Gastrocnemius medialis (tissue), 4 donors: ENCODE measurements at regions not wholly inside any gene's neighbourhood (a gene's known extent, or its start where the extent isn't known, plus 50 kb on each side); places are given as distances from the start of the nearest gene placed in this dataset.

ENCODE experiments used
- ATAC-seq, 2 donors: fragments of 150-250 bp; one replicate each; pipeline ENCODE4 v1.9.1; 2016
- DNase-seq, 2 donors: peaks; one replicate each; pipeline ENCODE4 v3.0.0-alpha.2; 2019
- H3K27ac ChIP-seq, 4 donors: fragments of 200-600 bp; sonication (generic); 1 replicate in 1 of 4; 2 replicates in 3 of 4; pipeline ENCODE4 v1.5.1; 2016 to 2018; ENCODE audit warnings: mild to moderate bottlenecking in 2 of 4, moderate library complexity in 1 of 4
- H3K27me3 ChIP-seq, 3 donors: fragments of 200-600 bp; sonication (generic) in 2 of 3; 1 replicate in 1 of 3; 2 replicates in 2 of 3; pipeline versions ENCODE4 v1.5.1 to v1.6.0; 2016 to 2019; ENCODE audit warnings: mild to moderate bottlenecking in 1 of 3, moderate library complexity in 1 of 3
- H3K36me3 ChIP-seq, 2 donors: fragments of 200-600 bp; sonication (generic) in 1 of 2; one replicate each; pipeline ENCODE4 v1.5.1; 2017 to 2018
- H3K4me1 ChIP-seq, 2 donors: fragments of 200-600 bp; sonication (generic) in 1 of 2; one replicate each; pipeline ENCODE4 v1.5.1; 2016 to 2017; ENCODE audit warnings: mild to moderate bottlenecking in 2 of 2
- H3K4me3 ChIP-seq, 4 donors: fragments of 200-600 bp; sonication (generic) in 3 of 4; 1 replicate in 1 of 4; 2 replicates in 3 of 4; pipeline ENCODE4 v1.5.1; 2016 to 2019; ENCODE audit warnings: mild to moderate bottlenecking in 2 of 4
- H3K9me3 ChIP-seq, 3 donors: fragments of 200-600 bp; sonication (generic) in 2 of 3; 1 replicate in 1 of 3; 2 replicates in 2 of 3; pipeline ENCODE4 v1.5.1; 2016 to 2019
- CTCF ChIP-seq, 5 experiments: fragments of 450-650 bp in 3 of 5; fragments of 200-600 bp in 2 of 5; sonication (generic) in 2 of 5; IDR thresholded peaks in 4 of 5; conservative IDR thresholded peaks in 1 of 5; 1 replicate in 4 of 5; 2 replicates in 1 of 5; pipeline ENCODE4 v1.5.1; 2016 to 2019; ENCODE audit warnings: antibody characterized with exemption in 5 of 5, mild to moderate bottlenecking in 3 of 5, moderate library complexity in 3 of 5
- POLR2A ChIP-seq, 2 donors: fragments of 450-650 bp; IDR thresholded peaks; one replicate each; pipeline ENCODE4 v1.6.1; 2017; ENCODE audit warnings: antibody characterized with exemption in 2 of 2, mild to moderate bottlenecking in 2 of 2, moderate library complexity in 2 of 2
- in situ Hi-C, 4 donors: fragments of 200-750 bp; cut with MboI; loops; one replicate each; pipeline versions ENCODE4 v1.15.0 to v1.8.0; 2017; ENCODE audit warnings: low sequenced_read_pairs in 4 of 4
- intact Hi-C: fragments of 100-400 bp; cut with DNase I; formaldehyde crosslinking; loops from one replicate; pipeline ENCODE4 v1.15.1; 2023; ENCODE audit warnings: low total_unique reads

- Histone ChIP-seq H3K4me3 (no peak overlapping the region), H3K27me3 (no peaks in the 10 kb centered on the region), H3K9me3 (no peaks in the 10 kb centered on the region), H3K4me1 (no peaks in the 10 kb centered on the region), H3K27ac (no peak overlapping the region), H3K36me3 (no peaks in the 10 kb centered on the region)
- ATAC-seq, result no peak
- DNase-seq, result no peak
- intact Hi-C loops (loop anchor here (10.0 kb wide), 1 partner anchor 193 kb away; no protein-coding TSS in a partner anchor), in situ Hi-C loops (no loop called here)
- TF ChIP-seq CTCF (IDR thresholded peaks at IDR 0.05 in 4 of 5, conservative IDR thresholded peaks at IDR 0.05 in 1 of 5), result no peak
- TF ChIP-seq POLR2A (IDR thresholded peaks at IDR 0.05), result no peak
These were observed 119.0 kb downstream of the TNFSF18 start for GRCh38 chr1:172931761-172932160.

DNA sequence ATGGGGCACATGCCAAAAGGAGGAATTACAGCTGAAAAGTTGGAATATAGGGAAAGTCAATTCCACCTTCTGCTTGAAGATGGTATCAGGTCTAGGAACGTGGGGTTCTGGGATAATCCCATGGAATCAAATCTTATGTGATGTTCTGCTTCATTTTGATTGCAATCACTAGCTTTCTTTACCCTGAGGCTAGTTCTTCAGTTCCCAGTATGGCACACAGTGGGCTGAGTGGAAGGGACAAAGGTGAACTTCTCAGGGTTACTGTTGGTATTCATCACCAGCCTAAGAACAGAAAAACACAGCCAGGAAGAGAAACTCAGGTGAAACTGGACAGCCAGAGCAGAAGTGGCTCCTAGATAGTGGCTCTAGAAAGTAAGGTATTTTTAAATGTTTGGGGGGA lies 117.8 kb downstream of the TNFSF18 start:
- Histone ChIP-seq H3K36me3 (no peaks in the 10 kb centered on the region), H3K4me3 (no peak overlapping the region), H3K9me3 (no peaks in the 10 kb centered on the region), H3K27ac (no peak overlapping the region), H3K4me1 (no peaks in the 10 kb centered on the region), H3K27me3 (no peaks in the 10 kb centered on the region)
- intact Hi-C loops, result loop anchor here (10.0 kb wide), 1 partner anchor 192 kb away; no protein-coding TSS in a partner anchor
- in situ Hi-C loops, result no loop called here
- no peak for TF ChIP-seq CTCF (IDR thresholded peaks at IDR 0.05 in 4 of 5, conservative IDR thresholded peaks at IDR 0.05 in 1 of 5)
- no peak for TF ChIP-seq POLR2A (IDR thresholded peaks at IDR 0.05)
- DNase-seq, result no peak
- no peak for ATAC-seq

- intact Hi-C loops (loop anchor here (10.0 kb wide), 1 partner anchor 190 kb away; no protein-coding TSS in a partner anchor), in situ Hi-C loops (no loop called here)
- TF ChIP-seq CTCF (IDR thresholded peaks at IDR 0.05 in 4 of 5, conservative IDR thresholded peaks at IDR 0.05 in 1 of 5) (no peak), POLR2A (IDR thresholded peaks at IDR 0.05) (no peak)
- H3K27ac ChIP-seq, result peak overlapping the region; percentile 25 to 59 (median 47)
- H3K4me1 ChIP-seq, result no peaks in the 10 kb centered on the region
- DNase-seq (no peak), ATAC-seq (no peak)
- no peak overlapping the region for H3K4me3 ChIP-seq
- H3K9me3 ChIP-seq, result no peaks in the 10 kb centered on the region
- no peaks in the 10 kb centered on the region for H3K27me3 ChIP-seq
- no peaks in the 10 kb centered on the region for H3K36me3 ChIP-seq
These were observed 116.4 kb downstream of the TNFSF18 start for GRCh38 chr1:172934417-172934762.

DNA sequence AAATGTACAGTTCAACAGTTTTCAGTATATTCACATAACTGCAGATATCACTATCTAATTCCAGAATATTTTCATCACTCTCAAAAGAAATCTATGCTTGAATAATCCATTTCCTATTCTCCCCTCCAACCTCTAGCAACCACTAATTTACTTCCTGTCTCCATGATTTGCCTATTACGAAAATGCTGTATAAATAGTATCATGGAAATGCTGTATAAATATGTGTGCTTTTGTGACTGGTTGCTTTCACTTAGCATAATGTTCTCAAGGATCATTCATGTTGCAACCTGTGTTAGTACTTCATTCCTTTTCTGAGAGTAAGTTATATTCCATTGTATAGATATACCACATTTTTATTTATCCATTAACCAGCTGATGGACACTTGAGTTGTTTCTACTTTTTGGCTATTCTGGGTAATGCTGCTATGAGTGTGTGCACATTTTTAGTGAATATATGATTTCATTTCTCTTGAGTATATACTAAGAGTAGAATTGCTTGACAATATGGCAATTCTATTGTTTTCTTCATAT lies 115.6 kb downstream of the TNFSF18 start:
- no peaks in the 10 kb centered on the region for H3K9me3 ChIP-seq
- intact Hi-C loops, result loop anchor here (10.0 kb wide), 1 partner anchor 190 kb away; no protein-coding TSS in a partner anchor
- H3K27ac ChIP-seq, result peak overlapping the region in 1 of 4 donors; percentile 59
- H3K4me3 ChIP-seq, result no peak overlapping the region
- TF ChIP-seq CTCF (IDR thresholded peaks at IDR 0.05 in 4 of 5, conservative IDR thresholded peaks at IDR 0.05 in 1 of 5) (no peak), POLR2A (IDR thresholded peaks at IDR 0.05) (no peak)
- H3K4me1 ChIP-seq, result no peaks in the 10 kb centered on the region
- no peaks in the 10 kb centered on the region for H3K36me3 ChIP-seq
- DNase-seq (no peak), ATAC-seq (no peak)
- H3K27me3 ChIP-seq, result no peaks in the 10 kb centered on the region
- in situ Hi-C loops, result no loop called here
